ENCODE measurements at regions not wholly inside any gene's neighbourhood (a gene's known extent, or its start where the extent isn't known, plus 50 kb on each side); places are given as distances from the start of the nearest gene placed in this dataset.
"Not testable (repeated sequence)": the region's sequence is repeated elsewhere in the genome, so short reads cannot be mapped to it uniquely, and the experiment has no call there.

- H3K27ac ChIP-seq: no peak overlapping the region
- TF ChIP-seq ZFX (IDR thresholded peaks at IDR 0.05; ENCODE audit: borderline replicate concordance): no peak
- no peak for TF ChIP-seq CTCF (IDR thresholded peaks at IDR 0.05)
Observed at GRCh38 chr18:30175061-30175574, 867.4 kb downstream of the DSC3 start.

GRCh38 chr18:30163573-30163972, 879.0 kb downstream of the DSC3 start:
- TF ChIP-seq ZFX (IDR thresholded peaks at IDR 0.05; ENCODE audit: borderline replicate concordance) (no peak), CTCF (IDR thresholded peaks at IDR 0.05) (no peak)
- no peak overlapping the region for H3K27ac ChIP-seq

- no peak for TF ChIP-seq ZFX (IDR thresholded peaks at IDR 0.05; ENCODE audit: borderline replicate concordance)
- no peak for TF ChIP-seq CTCF (IDR thresholded peaks at IDR 0.05)
- H3K27ac ChIP-seq: no peak overlapping the region
Observed at GRCh38 chr18:30160124-30160523, 882.4 kb downstream of the DSC3 start.

GRCh38 chr18:30150586-30151250, 891.8 kb downstream of the DSC3 start:
- no peak overlapping the region for H3K27ac ChIP-seq
- no peak for TF ChIP-seq ZFX (IDR thresholded peaks at IDR 0.05; ENCODE audit: borderline replicate concordance)
- TF ChIP-seq CTCF (IDR thresholded peaks at IDR 0.05): no peak

GRCh38 chr18:30149585-30149984, 893.0 kb downstream of the DSC3 start:
- no peak overlapping the region for H3K27ac ChIP-seq
- TF ChIP-seq CTCF (IDR thresholded peaks at IDR 0.05) (no peak), ZFX (IDR thresholded peaks at IDR 0.05; ENCODE audit: borderline replicate concordance) (no peak)

- TF ChIP-seq ZFX (IDR thresholded peaks at IDR 0.05; ENCODE audit: borderline replicate concordance) (no peak), CTCF (IDR thresholded peaks at IDR 0.05) (no peak)
- no peak overlapping the region for H3K27ac ChIP-seq
Observed at GRCh38 chr18:30142870-30143269, 899.7 kb downstream of the DSC3 start.

- no peak overlapping the region for H3K27ac ChIP-seq
- TF ChIP-seq CTCF (IDR thresholded peaks at IDR 0.05): no peak
- TF ChIP-seq ZFX (IDR thresholded peaks at IDR 0.05; ENCODE audit: borderline replicate concordance): no peak
Observed at GRCh38 chr18:30142248-30142647, 900.3 kb downstream of the DSC3 start.

- not testable (repeated sequence) for H3K27ac ChIP-seq
Observed at GRCh38 chr18:30141506-30141905, 901.0 kb downstream of the DSC3 start.
